T1000 (cell line): ENCODE measurements at regions not wholly inside any gene's neighbourhood (a gene's known extent, or its start where the extent isn't known, plus 50 kb on each side); places are given as distances from the start of the nearest gene placed in this dataset.

ENCODE experiments used
- DNase-seq: peaks from one replicate; lab custom pipeline; 2025; ENCODE audit warnings: mixed read lengths; lab: John Stamatoyannopoulos, UW

DNA sequence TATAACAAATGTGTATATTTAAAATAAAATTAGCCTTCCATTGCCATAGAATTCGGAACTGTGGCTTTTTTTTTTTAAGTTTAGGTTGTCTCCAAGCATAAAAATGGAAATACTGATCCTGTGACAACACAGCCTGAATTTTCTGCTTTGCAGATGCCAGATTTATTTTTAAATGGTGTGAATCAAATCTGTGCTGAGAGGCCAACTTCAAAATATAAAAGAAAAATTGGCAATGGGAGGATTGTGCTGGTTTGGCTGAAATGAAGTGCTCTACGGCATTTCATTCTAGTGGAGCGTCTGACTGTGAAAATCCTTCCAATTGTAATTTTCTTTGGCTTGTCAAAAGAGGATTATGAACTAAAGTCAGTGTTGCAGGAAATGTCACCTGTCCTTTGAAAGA, 580.3 kb upstream of the ZFP42 start:
- no peak for DNase-seq

DNA sequence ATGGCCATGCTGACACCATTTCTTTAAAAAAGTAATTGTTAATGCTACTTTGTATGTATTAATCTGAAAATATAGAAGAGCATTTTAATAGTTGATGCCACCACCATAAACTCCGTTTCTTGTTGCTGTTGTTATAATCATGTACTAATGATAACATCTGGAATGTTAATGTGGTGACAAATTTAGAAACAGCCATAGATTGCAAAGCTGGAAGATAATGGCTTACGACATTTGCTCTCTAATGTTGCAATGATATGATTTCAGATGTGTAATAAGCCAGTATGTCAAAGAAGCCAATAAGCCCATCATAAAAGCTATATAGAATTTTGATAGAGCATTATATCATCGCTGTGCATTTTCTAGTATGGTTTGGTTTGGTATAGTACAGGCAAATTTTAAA, 579.4 kb upstream of the ZFP42 start:
- no peak for DNase-seq

DNA sequence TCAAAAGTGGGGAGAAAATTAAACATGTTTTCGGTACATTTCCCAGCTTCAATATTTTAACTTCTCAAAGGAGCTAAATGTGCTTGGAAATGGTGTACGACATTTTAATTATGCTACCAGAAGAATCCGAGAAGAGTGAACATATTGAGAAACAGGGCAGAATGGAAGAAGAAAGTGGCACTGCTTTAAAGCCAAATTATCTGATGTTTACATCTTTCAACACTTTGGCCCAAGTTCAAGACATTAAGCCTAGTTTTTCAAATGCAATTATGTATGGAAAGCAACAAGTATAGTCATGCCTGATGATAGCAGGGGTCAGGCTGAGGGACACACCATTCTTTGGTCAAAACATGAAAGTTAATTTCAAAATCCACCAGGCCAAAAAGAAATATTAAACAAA, 577.9 kb upstream of the ZFP42 start:
- DNase-seq: no peak

DNA sequence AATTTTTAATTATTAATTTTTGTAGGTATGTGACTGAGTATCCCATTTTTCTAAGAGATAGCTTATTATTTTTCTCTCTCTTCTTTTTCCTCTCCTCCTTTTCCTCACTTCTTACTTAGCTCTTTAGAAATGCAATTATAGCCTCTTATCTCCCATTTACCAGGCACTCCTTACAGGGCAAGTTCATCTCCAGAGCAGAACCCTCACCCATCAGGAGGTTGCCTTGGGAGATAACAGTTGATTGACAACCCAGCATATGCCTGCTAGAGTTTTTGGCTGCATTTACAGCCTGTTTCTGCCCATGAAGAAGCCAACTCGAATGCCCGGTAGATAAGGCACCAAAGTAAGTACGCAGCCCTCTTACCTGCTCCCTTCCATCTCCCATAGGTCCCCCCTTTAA, 572.9 kb upstream of the ZFP42 start:
- no peak for DNase-seq

DNA sequence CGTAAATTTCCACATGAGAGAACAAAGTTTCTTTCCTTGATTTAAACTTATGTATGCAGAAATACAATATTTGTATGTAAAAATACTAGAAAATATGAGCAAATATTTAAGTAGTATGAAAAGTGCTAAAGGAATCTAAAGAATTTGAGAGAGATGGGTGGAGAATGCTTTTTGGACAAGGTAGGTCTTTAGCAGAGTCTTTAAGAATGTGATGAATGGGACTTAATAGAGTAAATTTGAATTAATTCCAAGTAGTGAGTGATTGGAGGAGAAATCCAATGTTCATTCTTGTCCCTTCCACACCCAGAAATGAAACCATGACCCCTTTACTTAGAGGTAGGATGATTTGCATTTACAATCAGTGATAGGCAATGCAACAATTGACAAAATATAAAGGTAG, 570.9 kb upstream of the ZFP42 start:
- no peak for DNase-seq

DNA sequence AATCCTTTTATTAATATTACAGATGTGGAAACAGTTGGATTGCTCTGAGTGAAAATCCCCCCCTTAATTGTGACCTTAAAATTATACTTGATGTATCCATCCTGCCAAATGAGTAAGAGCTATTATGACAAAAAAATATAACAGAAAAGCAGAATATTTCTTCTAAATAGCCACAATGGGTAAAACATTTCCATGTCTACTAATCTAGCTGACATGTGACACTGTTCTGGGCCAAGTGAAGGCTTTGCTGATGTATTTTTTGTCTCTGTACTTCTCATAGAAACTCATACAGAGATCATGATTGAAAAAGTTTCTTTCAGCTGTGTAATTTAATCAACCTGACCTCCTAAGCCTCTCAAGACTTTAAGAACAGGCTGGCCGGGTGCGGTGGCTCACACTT, 569.1 kb upstream of the ZFP42 start:
- no peak for DNase-seq

DNA sequence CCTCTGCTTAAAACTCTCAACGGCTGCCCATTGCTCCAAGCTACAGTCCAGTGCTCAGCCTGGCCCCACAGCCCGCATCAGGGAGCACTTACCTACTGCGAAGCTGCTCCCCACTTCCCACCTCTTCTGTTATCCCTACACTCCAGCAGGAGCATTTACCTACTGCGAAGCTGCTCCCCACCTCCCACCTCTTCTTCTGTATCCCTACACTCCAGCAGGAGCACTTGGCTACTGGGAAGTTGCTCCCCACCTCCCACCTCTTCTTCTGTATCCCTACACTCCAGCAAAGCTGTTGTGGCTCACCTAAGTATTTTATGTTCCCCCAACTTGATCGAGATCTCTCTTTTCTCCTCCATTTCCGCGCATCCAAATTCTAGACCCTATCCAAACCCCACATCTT, 563.3 kb upstream of the ZFP42 start:
- DNase-seq: no peak

DNA sequence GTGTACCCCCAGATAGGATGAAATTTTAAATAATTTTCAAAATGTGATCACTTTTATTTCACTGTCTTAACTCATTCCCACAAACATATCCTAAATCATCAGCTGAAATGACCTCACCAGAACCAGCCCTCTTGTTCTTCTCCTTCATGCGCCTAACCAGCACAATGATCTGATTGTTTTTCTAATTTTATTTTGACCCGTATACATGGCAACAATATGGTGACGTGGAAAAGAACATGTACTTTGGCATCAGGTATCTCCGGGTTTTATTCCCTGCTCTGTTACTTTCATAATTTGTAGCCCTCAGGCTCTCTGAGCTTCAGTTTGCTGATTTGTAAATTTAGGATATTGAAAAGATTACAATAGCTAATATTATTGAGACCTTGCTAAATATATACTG, 562.4 kb upstream of the ZFP42 start:
- no peak for DNase-seq

DNA sequence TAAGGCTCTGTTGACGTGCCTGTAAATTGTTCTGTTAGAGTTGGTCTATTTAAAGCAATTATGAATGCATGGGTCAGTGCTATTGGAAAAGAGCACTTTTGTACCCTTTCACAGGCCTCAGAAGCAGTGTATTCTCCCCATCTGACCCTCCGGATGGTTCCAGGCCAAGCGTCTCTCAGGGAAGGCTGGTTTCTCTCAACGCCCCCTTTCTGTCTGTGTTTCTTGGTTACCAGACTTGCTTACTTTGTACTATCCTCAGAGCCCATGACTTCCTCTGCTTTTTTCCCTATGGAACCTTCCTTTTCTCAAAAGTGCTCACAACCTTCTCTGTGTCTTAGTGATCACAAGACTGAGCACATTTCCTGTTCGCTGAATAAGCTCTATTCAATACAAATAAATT, 559.3 kb upstream of the ZFP42 start:
- no peak for DNase-seq

DNA sequence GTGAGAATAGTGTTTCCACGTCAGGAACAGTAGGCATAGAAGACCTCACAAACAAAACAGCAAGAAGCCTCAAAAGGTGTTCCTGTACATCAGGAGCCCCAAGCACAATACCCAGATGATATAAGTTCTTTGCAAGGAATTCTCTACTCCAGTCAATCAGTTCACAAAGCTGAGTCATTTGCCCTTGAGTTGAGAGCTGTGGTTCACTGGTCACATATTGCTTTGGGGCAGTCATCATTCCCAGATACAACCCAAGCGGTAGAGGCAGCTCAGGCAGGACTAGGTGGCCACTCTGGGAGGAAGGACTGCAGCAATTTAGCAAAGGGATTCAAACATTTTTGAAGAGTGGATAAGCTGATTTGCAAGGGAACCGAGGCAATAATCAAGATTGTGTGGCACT, 551.5 kb upstream of the ZFP42 start:
- DNase-seq: no peak

DNA sequence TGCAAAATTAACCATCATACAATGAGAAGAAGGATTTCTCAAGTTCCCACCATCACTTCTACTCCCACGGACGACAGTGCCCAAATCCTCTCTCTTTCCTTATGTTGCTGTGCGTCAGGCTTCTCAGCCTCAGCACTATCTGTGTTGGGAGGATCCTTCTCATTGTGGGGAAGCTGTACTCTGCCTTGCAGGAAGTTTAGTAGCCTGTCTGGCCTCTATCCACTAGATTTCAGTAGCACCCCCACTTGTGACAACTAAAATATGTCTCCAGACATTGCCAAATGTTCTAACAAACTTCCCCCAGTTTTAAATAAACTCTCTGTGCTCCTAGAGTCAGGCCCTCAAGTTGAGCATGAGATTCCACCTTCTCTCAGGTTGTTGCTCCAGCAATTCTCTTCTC, 545.9 kb upstream of the ZFP42 start:
- DNase-seq: no peak

DNA sequence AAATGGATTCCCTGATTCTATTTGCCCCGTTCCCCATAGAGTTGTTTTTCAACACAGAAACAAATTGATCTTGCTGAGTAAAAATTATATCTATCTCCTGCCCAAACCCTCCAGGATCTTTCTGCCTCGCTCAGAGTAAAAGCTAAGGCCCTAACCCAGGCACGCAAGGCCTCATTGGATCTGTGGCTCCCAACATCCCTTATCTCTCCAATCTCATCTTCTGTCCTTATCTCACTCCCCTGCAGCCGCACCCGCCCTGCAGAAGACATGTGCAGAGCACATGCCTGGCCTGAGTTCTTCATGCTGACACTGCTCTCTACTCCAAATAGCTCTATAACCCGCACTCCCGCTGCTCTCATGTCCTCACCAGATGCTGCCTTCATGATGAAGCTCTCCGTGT, 543.8 kb upstream of the ZFP42 start:
- no peak for DNase-seq

DNA sequence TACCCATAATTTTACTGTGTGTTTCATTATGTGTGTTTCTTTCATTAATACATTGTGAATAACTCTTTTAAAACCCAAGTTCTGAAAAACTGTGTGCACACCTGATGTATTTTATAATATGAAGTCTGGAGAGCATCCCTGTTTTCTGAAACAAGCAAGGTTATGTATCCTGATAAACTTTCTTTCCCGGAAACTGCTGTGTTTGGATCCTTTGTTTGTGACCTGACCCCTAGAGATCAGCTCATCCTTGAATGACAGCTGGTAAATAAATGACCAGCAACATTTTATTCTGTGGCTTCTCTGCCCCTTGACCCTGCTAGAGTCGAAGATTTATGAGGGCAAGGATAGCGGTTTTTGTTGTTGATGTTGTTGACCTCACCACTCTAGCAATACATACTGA, 535.6 kb upstream of the ZFP42 start:
- no peak for DNase-seq

DNA sequence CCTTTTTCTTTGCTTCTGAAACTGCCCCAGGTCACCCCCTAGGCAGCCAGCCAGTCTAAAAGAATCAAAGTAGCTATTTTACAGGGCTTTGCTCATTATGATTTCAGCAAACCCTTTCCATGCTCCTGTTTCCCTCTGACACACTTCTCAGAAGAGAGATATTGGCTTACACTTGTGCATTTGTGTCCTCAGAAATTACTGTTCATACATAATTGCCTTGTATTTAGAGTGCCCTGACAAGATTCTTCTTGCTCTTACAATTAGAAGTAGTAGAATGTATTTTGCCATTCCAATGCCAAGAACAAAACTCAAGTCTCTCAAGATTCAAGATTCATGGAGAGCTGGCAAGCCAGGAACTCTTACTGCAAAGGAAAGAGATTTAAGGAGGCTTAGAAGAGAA, 531.0 kb upstream of the ZFP42 start:
- no peak for DNase-seq

DNA sequence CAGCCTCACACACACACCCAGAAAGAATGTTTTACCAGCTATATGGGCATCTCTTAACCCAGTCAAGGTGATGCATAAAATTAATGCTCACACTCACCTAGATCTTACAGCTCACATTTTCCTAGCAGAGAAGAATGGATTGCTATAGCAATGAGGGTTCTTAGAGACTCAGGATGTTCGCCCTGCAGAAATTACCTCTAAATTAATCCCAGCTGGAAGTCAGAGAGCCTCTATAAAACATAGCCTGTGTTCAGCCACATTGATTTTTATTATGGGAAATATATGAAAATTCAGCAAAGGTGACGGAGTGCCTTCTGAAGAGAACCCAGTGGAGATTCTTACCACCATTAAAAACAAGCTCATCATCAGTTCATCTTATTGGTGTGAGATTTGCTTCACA, 528.3 kb upstream of the ZFP42 start:
- DNase-seq: no peak

DNA sequence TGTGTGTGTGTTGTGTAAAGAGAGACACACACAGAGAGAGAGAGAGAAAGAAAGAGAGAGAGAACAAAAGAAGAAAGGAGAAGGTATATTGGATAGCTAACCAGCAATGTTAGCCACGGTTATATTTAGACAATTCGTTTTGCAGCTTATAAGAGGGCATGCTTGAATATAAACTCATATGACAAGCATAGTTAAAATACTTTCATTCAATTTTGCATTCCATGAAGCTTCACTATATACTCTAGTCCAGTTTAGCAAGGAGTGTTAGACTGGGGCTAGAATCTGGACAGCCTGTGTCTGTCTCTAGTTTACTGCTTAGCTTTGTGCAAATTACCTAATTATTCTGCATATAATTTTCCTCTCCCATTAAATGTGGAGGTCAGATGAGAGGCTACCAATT, 525.9 kb upstream of the ZFP42 start:
- DNase-seq: no peak

DNA sequence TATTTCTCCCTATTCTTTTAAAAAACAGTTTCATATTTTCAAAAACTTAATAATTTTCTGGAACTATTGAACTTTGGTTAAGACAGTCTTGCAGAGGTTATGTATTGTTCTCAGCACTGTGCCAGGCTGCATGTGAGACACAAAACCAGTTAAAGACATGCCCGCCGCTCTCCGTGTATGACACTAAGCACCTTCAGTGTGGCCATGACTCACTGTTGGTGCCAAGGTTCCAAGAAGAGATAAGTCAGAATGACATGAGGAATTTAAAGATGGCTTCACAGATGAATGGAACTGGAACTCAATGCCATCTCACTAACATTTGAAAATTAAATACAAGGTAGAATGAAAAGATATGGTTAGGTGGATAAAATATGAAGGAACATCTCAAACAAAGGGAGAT, 525.5 kb upstream of the ZFP42 start:
- no peak for DNase-seq

DNA sequence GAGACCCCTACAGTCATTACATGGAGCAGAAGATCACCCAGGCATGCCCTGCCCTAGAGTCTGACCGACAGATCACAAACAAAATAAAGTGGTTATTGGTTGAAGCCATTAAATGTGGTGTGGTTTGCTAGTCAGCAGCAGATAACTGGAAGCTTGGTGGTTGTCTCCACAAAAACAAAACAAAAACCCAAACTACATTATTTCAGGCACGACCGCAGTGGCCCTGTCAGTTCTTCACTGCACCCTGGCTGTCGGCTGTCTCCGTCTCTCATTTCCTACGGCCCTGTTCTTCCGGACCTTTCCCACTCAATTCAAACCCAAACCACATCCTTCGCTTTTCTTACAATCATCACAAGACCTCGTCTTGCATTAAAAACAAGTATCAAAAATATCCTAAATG, 521.3 kb upstream of the ZFP42 start:
- no peak for DNase-seq

DNA sequence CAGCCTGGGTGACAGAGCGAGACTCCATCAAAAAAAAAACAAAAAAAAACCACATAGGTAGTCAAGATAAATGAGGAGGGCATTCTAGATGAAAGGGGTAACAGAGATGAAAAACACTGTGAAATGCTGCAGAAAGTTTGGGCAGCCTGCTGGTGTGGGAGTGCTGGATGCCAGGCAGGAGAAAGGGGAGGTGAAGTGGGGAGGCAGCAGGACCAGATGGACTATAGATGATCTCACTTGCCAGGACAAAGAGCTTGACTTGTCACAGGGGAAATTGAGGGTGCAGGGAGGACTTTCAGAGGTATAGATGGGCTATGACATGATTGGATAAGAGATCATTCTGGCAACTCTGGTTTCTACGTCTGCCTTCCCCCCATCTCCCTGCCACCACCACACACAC, 519.7 kb upstream of the ZFP42 start:
- DNase-seq: no peak

DNA sequence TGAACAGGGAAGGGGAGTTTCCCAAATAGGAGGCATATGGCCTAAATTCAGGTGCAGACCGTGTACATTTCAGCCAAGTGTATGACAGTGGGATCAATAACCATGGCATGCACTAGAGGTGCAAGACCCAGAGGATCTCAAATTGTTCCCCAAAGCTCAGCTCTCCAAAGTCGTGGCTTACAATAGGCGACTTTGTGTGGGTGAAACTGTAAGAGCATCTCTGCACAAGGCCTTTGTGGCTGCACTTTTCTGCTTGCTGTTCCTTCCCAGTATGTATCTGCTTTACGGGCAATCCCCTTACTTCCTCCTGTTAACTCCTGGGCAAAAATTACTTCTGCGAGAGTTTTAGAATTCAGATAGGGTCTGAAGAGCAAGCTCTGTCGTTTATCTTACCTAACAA, 518.3 kb upstream of the ZFP42 start:
- DNase-seq: no peak

DNA sequence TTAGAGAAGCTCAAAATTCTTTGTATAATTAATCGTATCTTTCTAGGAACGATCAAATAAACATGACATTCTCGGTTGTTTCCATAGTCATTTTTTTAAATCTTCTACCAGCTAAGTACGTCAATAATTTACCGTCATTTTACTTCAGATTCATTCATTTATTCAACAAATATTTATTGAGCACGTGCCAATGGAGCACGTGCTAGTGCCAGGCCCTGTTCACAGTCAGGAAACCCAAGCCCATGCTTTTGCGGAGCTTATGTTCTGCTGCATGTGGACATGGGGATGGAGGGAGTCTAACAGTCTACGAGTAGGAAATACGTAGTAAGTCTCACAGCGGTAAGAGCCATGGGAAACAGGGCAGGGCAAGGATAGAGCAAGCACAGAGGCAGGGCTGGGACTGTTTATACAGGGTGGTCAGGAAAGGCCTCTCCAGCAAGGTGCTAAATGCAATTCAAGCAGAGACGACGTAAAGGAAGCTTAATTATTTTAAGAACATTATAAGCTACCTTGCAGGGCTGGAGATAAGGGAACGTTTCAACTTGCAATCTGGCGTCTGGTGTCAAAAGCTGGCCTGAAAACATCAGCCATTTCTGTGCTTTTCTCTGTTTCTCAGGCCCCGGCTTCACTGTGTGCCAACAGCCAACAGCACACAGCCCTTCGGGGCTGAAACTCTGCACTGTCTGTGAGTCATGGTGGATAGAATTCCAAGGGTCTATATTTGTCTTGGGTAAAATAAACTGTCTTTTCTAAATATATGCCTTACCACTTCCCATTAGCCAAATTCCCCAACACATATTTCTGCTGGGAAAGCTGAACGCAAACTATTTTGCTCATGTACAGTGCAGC, 517.1 kb upstream of the ZFP42 start:
- peak; percentile 16 for DNase-seq

DNA sequence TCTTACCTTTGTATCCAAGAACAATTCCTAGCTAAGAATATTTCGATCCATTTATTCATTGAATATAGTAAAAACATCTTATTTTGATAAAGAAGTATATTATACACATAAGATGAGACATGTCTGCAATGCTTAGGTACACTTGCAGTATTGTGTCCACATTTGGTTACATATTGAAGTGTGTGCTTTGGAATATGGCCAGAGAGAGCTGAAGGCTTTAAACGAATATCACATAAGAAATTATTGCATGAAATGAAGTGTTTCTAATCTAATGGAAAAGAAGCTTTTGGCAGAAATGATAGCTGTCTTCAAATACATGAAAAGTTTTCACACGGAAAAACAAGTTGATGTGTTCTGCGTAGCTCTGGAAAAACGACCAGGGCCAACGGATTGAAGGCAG, 516.1 kb upstream of the ZFP42 start:
- DNase-seq: no peak

DNA sequence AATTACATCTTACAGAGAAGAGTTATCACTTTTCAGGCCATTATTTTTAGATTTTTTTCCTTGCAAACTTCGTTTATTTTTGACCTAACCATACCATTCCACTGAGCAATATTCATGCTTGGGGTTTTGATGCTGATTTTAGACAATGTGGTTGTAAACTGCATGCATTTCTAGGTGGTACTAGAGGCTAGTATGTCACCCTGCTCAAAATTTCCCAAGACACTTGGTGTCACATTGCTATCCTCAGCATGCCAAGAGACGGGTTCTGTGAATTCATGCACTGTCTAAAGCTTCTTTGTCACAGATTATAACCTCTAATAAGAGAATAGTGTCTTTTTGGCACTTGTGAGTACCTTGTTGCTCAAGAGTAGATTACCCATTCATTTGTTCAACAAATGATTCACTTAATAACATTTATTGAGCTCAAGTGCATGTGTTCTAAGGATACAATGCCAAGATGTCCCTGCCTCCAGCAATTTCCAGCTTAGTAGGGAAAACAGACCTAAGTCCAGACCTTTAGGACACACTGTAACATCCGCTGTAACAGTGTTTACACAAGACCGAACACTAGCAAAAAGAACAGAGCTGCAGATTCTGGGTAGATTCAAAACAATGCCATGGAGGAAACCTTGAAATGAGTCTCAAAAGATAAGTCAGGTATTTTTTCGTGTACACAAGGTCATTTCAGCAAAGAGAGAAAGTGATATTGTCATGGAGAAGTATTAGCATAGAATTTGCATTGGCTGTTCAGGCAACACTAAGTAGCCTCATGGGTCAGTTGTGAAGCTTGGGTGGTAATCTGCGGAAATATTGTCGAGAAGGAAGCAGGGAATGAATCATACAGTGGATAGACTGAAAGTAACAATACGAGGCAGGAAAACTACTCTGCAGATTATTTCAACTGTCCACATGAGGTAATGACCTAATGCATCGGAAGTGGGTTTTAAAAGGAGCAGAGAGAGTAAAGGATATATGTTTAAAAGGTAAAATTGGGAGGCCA, 515.1 kb upstream of the ZFP42 start:
- no peak for DNase-seq
